Mucosa of rectum (tissue), 2 donors: ENCODE measurements at regions not wholly inside any gene's neighbourhood (a gene's known extent, or its start where the extent isn't known, plus 50 kb on each side); places are given as distances from the start of the nearest gene placed in this dataset.

ENCODE experiments used
- H3K27ac ChIP-seq, 2 donors: one replicate each; pipeline ENCODE4 v1.7.0; 2013; ENCODE audit warnings: inconsistent platforms in 2 of 2, low read depth in 2 of 2, low read length in 2 of 2
- H3K27me3 ChIP-seq, 2 donors: one replicate each; pipeline ENCODE4 v1.7.0; 2013; ENCODE audit warnings: low read length in 2 of 2; ENCODE audit not compliant: control insufficient read depth in 2 of 2, insufficient read depth in 2 of 2
- H3K36me3 ChIP-seq, 2 donors: one replicate each; pipeline ENCODE4 v1.7.0; 2013; ENCODE audit warnings: low read length in 2 of 2; ENCODE audit not compliant: control insufficient read depth in 2 of 2, insufficient read depth in 2 of 2
- H3K4me1 ChIP-seq, 2 donors: one replicate each; pipeline ENCODE4 v1.7.0; 2013; ENCODE audit warnings: low read length in 2 of 2, mild to moderate bottlenecking in 1 of 2; ENCODE audit not compliant: control insufficient read depth in 2 of 2, insufficient read depth in 2 of 2
- H3K4me3 ChIP-seq, 2 donors: one replicate each; pipeline ENCODE4 v1.7.0; 2013; ENCODE audit warnings: low read length in 2 of 2
- H3K9ac ChIP-seq, 2 donors: one replicate each; pipeline ENCODE4 v1.7.0; 2013; ENCODE audit warnings: low read length in 2 of 2, low read depth in 1 of 2, mild to moderate bottlenecking in 1 of 2
- H3K9me3 ChIP-seq, 2 donors: one replicate each; pipeline ENCODE4 v1.7.0; 2013; ENCODE audit warnings: low read length in 2 of 2; ENCODE audit not compliant: control insufficient read depth in 2 of 2
- donor health status: healthy.
- donor health status: Normal muscosa, but diverticular disease.

- no peaks in the 10 kb centered on the region for H3K4me1 ChIP-seq
- H3K27me3 ChIP-seq: no peaks in the 10 kb centered on the region
- no peak overlapping the region for H3K27ac ChIP-seq
- no peak overlapping the region for H3K4me3 ChIP-seq
- no peak overlapping the region for H3K9ac ChIP-seq
- H3K36me3 ChIP-seq: no peaks in the 10 kb centered on the region
- no peaks in the 10 kb centered on the region for H3K9me3 ChIP-seq
These were observed 448.1 kb downstream of the ETV1 start for GRCh38 chr7:13541326-13541725.

- Histone ChIP-seq H3K36me3 (no peaks in the 10 kb centered on the region), H3K4me3 (no peak overlapping the region), H3K9ac (no peak overlapping the region), H3K9me3 (no peaks in the 10 kb centered on the region), H3K4me1 (no peaks in the 10 kb centered on the region), H3K27ac (no peak overlapping the region), H3K27me3 (no peaks in the 10 kb centered on the region)
These were observed 447.0 kb downstream of the ETV1 start for GRCh38 chr7:13542451-13542850.

GRCh38 chr7:13551503-13551902 lies 438.0 kb downstream of the ETV1 start:
- H3K27ac ChIP-seq: no peak overlapping the region
- no peaks in the 10 kb centered on the region for H3K36me3 ChIP-seq
- no peaks in the 10 kb centered on the region for H3K27me3 ChIP-seq
- no peaks in the 10 kb centered on the region for H3K4me1 ChIP-seq
- no peak overlapping the region for H3K4me3 ChIP-seq
- no peaks in the 10 kb centered on the region for H3K9me3 ChIP-seq
- no peak overlapping the region for H3K9ac ChIP-seq

- Histone ChIP-seq H3K27ac (no peak overlapping the region), H3K9ac (no peak overlapping the region), H3K9me3 (no peaks in the 10 kb centered on the region), H3K4me3 (no peak overlapping the region), H3K27me3 (no peaks in the 10 kb centered on the region), H3K36me3 (no peaks in the 10 kb centered on the region), H3K4me1 (no peaks in the 10 kb centered on the region)
These were observed 429.0 kb downstream of the ETV1 start for GRCh38 chr7:13560441-13560840.

GRCh38 chr7:13563257-13563656 lies 426.2 kb downstream of the ETV1 start:
- no peaks in the 10 kb centered on the region for H3K36me3 ChIP-seq
- no peaks in the 10 kb centered on the region for H3K9me3 ChIP-seq
- H3K27ac ChIP-seq: no peak overlapping the region
- no peaks in the 10 kb centered on the region for H3K27me3 ChIP-seq
- H3K4me3 ChIP-seq: no peak overlapping the region
- H3K9ac ChIP-seq: no peak overlapping the region
- H3K4me1 ChIP-seq: no peaks in the 10 kb centered on the region

- Histone ChIP-seq H3K4me3 (no peak overlapping the region), H3K9me3 (no peaks in the 10 kb centered on the region), H3K36me3 (no peaks in the 10 kb centered on the region), H3K27me3 (no peaks in the 10 kb centered on the region), H3K27ac (no peak overlapping the region), H3K9ac (no peak overlapping the region), H3K4me1 (no peaks in the 10 kb centered on the region)
These were observed 425.8 kb downstream of the ETV1 start for GRCh38 chr7:13563680-13564079.

GRCh38 chr7:13577566-13578145 lies 411.8 kb downstream of the ETV1 start:
- Histone ChIP-seq H3K36me3 (no peaks in the 10 kb centered on the region), H3K27me3 (no peaks in the 10 kb centered on the region), H3K9me3 (no peaks in the 10 kb centered on the region), H3K4me3 (no peak overlapping the region), H3K4me1 (no peaks in the 10 kb centered on the region), H3K27ac (no peak overlapping the region), H3K9ac (no peak overlapping the region)

GRCh38 chr7:13578294-13578693 lies 411.2 kb downstream of the ETV1 start:
- Histone ChIP-seq H3K9ac (no peak overlapping the region), H3K9me3 (no peaks in the 10 kb centered on the region), H3K27me3 (no peaks in the 10 kb centered on the region), H3K36me3 (no peaks in the 10 kb centered on the region), H3K27ac (no peak overlapping the region), H3K4me3 (no peak overlapping the region), H3K4me1 (no peaks in the 10 kb centered on the region)

- H3K9ac ChIP-seq: no peak overlapping the region
- H3K9me3 ChIP-seq: no peaks in the 10 kb centered on the region
- H3K27ac ChIP-seq: no peak overlapping the region
- no peaks in the 10 kb centered on the region for H3K36me3 ChIP-seq
- no peaks in the 10 kb centered on the region for H3K27me3 ChIP-seq
- no peaks in the 10 kb centered on the region for H3K4me1 ChIP-seq
- no peak overlapping the region for H3K4me3 ChIP-seq
These were observed 408.4 kb downstream of the ETV1 start for GRCh38 chr7:13581097-13581496.

GRCh38 chr7:13593854-13594253 lies 395.6 kb downstream of the ETV1 start:
- H3K4me1 ChIP-seq: no peaks in the 10 kb centered on the region
- no peaks in the 10 kb centered on the region for H3K9me3 ChIP-seq
- no peaks in the 10 kb centered on the region for H3K27me3 ChIP-seq
- H3K4me3 ChIP-seq: no peak overlapping the region
- H3K36me3 ChIP-seq: no peaks in the 10 kb centered on the region
- no peak overlapping the region for H3K9ac ChIP-seq
- no peak overlapping the region for H3K27ac ChIP-seq

GRCh38 chr7:13602036-13602435 lies 387.4 kb downstream of the ETV1 start:
- Histone ChIP-seq H3K27ac (no peak overlapping the region), H3K9ac (no peak overlapping the region), H3K36me3 (no peaks in the 10 kb centered on the region), H3K9me3 (no peaks in the 10 kb centered on the region), H3K4me3 (no peak overlapping the region), H3K4me1 (no peaks in the 10 kb centered on the region), H3K27me3 (no peaks in the 10 kb centered on the region)
